ENCODE measurements at regions not wholly inside any gene's neighbourhood (a gene's known extent, or its start where the extent isn't known, plus 50 kb on each side); places are given as distances from the start of the nearest gene placed in this dataset.

DNA sequence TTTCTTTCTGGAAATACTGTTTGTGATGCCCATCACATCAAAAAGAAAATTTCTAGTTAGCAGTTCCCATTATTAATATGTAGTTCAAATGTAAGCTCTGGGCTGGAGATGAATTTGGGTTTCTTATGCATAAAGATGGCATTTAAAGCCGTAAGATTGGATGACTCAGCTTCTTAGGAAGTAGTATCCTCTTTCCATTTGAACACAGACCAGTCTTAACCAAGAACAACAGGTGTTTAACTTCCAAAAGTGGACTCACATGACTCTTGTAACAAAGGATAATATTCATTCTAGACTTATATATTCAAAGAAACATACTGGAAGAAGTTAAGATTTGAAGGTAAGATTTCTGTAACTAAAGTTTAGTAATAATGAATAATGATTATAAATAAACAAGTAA is 330.5 kb downstream of the TLR4 start (continued):
- no peak for TF ChIP-seq E2F1 (CRISPR knock-in tag; IDR thresholded peaks at IDR 0.05)
- no peak for TF ChIP-seq TEAD4 (CRISPR knock-in tag; IDR thresholded peaks at IDR 0.05)
- TF ChIP-seq ZNF121 (CRISPR knock-in tag; IDR thresholded peaks at IDR 0.05): no peak
- no peak for TF ChIP-seq FOXK1 (CRISPR knock-in tag; IDR thresholded peaks at IDR 0.05)

DNA sequence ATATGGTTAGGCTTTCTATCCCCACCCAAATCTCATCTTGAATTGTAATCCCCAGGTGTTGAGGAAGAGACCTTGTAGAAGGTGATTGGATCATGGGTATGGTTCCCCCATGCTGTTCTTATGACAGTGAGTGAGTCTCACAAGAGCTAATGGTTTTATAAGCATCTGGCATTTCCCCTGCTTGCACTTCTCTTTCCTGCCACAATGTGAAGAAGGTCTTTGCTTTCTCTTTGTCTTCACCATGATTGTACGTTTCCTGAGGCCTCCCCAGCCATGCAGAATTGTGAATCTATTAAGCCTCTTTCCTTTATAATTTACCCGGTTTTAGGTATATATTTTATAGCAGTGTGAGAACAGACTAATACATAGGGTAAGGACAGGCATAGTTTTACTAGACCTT is 334.5 kb downstream of the TLR4 start:
- DNase-seq (ENCODE audit: low spot score): no peak
- H3K36me3 Mint-ChIP-seq: no peaks in the 10 kb centered on the region
- POLR2A ChIA-PET: no interaction called here
- CTCF ChIA-PET: no interaction called here
- H3K27me3 Mint-ChIP-seq (ENCODE audit: low read depth): no peaks in the 10 kb centered on the region
- peak; percentile 60 for ATAC-seq
- peaks cover 5% of the 10 kb centered on the region for H3K9me3 Mint-ChIP-seq
- H3K4me1 Mint-ChIP-seq: peaks cover 8% of the 10 kb centered on the region; the same call in 1 of the 2 replicates
- H3K4me3 Mint-ChIP-seq: no peak overlapping the region
- H3K27ac Mint-ChIP-seq: no peak overlapping the region
- TF ChIP-seq TEAD4 (CRISPR knock-in tag; IDR thresholded peaks at IDR 0.05) (no peak), ESRRA (CRISPR knock-in tag; IDR thresholded peaks at IDR 0.05; ENCODE audit: borderline replicate concordance) (no peak), MXD4 (CRISPR knock-in tag; IDR thresholded peaks at IDR 0.05; ENCODE audit: borderline replicate concordance) (no peak), ATF2 (CRISPR knock-in tag; IDR thresholded peaks at IDR 0.05; ENCODE audit: borderline replicate concordance, low read depth) (no peak), ZNF281 (CRISPR knock-in tag; IDR thresholded peaks at IDR 0.05) (no peak), ZNF423 (CRISPR knock-in tag; IDR thresholded peaks at IDR 0.05) (no peak), GTF2I (CRISPR knock-in tag; conservative IDR thresholded peaks at IDR 0.05) (no peak), GRHL2 (CRISPR knock-in tag; IDR thresholded peaks at IDR 0.05; ENCODE audit: insufficient replicate concordance, severe bottlenecking) (no peak), FOXJ3 (CRISPR knock-in tag; IDR thresholded peaks at IDR 0.05; ENCODE audit: borderline replicate concordance) (no peak), JAZF1 (CRISPR knock-in tag; IDR thresholded peaks at IDR 0.05) (no peak), SP1 (CRISPR knock-in tag; conservative IDR thresholded peaks at IDR 0.05) (no peak), ZNF219 (CRISPR knock-in tag; IDR thresholded peaks at IDR 0.05; ENCODE audit: borderline replicate concordance) (no peak), OVOL2 (CRISPR knock-in tag; IDR thresholded peaks at IDR 0.05; ENCODE audit: borderline replicate concordance) (no peak), TCF7 (CRISPR knock-in tag; IDR thresholded peaks at IDR 0.05; ENCODE audit: low read depth) (no peak)
- TF ChIP-seq, protein P1, sequence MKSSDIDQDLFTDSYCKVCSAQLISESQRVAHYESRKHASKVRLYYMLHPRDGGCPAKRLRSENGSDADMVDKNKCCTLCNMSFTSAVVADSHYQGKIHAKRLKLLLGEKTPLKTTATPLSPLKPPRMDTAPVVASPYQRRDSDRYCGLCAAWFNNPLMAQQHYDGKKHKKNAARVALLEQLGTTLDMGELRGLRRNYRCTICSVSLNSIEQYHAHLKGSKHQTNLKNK (CRISPR knock-in tag; IDR thresholded peaks at IDR 0.05): no peak
- TF ChIP-seq, protein P2, sequence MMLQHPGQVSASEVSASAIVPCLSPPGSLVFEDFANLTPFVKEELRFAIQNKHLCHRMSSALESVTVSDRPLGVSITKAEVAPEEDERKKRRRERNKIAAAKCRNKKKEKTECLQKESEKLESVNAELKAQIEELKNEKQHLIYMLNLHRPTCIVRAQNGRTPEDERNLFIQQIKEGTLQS (CRISPR knock-in tag; conservative IDR thresholded peaks at IDR 0.05): no peak
- TF ChIP-seq, protein P3, sequence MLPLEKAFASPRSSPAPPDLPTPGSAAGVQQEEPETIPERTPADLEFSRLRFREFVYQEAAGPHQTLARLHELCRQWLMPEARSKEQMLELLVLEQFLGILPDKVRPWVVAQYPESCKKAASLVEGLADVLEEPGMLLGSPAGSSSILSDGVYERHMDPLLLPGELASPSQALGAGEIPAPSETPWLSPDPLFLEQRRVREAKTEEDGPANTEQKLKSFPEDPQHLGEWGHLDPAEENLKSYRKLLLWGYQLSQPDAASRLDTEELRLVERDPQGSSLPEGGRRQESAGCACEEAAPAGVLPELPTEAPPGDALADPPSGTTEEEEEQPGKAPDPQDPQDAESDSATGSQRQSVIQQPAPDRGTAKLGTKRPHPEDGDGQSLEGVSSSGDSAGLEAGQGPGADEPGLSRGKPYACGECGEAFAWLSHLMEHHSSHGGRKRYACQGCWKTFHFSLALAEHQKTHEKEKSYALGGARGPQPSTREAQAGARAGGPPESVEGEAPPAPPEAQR (CRISPR knock-in tag; IDR thresholded peaks at IDR 0.05): no peak
- TF ChIP-seq, protein P4, sequence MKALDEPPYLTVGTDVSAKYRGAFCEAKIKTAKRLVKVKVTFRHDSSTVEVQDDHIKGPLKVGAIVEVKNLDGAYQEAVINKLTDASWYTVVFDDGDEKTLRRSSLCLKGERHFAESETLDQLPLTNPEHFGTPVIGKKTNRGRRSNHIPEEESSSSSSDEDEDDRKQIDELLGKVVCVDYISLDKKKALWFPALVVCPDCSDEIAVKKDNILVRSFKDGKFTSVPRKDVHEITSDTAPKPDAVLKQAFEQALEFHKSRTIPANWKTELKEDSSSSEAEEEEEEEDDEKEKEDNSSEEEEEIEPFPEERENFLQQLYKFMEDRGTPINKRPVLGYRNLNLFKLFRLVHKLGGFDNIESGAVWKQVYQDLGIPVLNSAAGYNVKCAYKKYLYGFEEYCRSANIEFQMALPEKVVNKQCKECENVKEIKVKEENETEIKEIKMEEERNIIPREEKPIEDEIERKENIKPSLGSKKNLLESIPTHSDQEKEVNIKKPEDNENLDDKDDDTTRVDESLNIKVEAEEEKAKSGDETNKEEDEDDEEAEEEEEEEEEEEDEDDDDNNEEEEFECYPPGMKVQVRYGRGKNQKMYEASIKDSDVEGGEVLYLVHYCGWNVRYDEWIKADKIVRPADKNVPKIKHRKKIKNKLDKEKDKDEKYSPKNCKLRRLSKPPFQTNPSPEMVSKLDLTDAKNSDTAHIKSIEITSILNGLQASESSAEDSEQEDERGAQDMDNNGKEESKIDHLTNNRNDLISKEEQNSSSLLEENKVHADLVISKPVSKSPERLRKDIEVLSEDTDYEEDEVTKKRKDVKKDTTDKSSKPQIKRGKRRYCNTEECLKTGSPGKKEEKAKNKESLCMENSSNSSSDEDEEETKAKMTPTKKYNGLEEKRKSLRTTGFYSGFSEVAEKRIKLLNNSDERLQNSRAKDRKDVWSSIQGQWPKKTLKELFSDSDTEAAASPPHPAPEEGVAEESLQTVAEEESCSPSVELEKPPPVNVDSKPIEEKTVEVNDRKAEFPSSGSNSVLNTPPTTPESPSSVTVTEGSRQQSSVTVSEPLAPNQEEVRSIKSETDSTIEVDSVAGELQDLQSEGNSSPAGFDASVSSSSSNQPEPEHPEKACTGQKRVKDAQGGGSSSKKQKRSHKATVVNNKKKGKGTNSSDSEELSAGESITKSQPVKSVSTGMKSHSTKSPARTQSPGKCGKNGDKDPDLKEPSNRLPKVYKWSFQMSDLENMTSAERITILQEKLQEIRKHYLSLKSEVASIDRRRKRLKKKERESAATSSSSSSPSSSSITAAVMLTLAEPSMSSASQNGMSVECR (CRISPR knock-in tag; IDR thresholded peaks at IDR 0.05; ENCODE audit: borderline replicate concordance): no peak

Data from WTC11 (cell line).